ENCODE measurements at regions not wholly inside any gene's neighbourhood (a gene's known extent, or its start where the extent isn't known, plus 50 kb on each side); places are given as distances from the start of the nearest gene placed in this dataset.

DNA sequence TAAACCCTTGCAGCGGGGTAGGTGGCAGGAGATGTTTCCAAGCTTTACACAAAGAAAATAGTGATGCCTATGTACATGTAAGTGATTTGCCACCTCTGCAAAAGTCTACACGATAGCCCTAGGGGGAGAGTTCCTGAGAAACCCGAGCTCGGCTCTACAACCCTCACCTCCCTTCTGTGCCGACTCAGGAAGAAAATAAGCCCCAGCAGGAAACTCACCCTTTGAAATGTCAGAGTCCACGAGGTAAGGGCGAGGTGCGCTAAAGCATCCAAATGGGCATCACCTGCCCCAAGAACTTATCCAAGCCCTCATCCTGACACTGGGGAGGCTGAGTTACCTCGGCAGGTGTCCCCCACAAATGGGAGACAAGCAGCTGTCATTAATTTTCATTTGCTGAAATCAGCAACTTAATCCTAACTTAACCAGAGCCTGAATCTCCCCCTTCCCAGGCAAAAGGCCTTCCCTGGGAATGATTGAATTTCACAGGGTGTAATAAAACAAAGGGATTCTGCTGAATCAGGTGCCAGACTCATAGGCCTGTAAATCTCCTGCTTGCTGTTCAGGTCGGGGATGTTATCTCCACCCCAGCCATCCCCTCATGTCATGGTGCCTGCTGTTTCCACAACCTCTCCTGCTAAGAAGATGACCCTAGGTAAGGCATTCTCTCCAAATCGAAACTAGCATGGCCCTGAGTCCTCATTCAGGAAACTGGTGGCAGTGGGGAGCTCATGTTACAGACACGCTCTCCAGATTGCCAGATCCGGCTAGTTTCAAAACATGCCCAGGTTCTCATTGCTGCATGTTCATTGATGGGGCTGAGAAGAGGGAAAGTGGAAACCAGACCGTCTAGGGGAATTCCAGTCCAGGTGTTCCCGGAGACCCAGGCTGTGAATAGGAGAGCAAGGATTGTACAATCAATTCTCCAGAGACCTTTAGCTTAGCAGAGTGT lies 105.3 kb upstream of the KIRREL3 start:
- DNase-seq (peak; percentile 12), ATAC-seq (ENCODE audit: low read depth) (no peak; the same call in 1 of the 2 replicates)
- no peak overlapping the region for H2AK9ac ChIP-seq (replicated peaks; ENCODE audit: low read depth, low read length, poor library complexity)
- H3K9ac ChIP-seq (ENCODE audit: low read depth, low read length) = no peak overlapping the region
- H2AFZ ChIP-seq (replicated peaks; ENCODE audit: low read length, poor library complexity) = no peak overlapping the region
- intact Hi-C loops (cut with micrococcal nuclease) = no loop called here
- no peaks in the 10 kb centered on the region for H3K9me3 ChIP-seq (ENCODE audit: control insufficient read depth, insufficient read depth, low read length)
- no peak overlapping the region for H3K4me3 ChIP-seq (ENCODE audit: insufficient read depth, low read depth, low read length)
- H4K20me1 ChIP-seq (ENCODE audit: insufficient read depth, low read length) = no peaks in the 10 kb centered on the region
- H4K91ac ChIP-seq (ENCODE audit: insufficient read depth, low read depth, low read length) = no peak overlapping the region
- WGBS, 2 experiments (ENCODE audit: extremely low coverage in 2 of 2, insufficient read length in 1 of 2) = 16% methylated on average over 4 of the region's 15 CpGs; no CpG with 5 or more reads in 1 of the 2 experiments
- no peak overlapping the region for H2BK20ac ChIP-seq (ENCODE audit: low read depth, low read length)
- H2BK120ac ChIP-seq (ENCODE audit: low read depth, low read length) = no peak overlapping the region
- H2AK5ac ChIP-seq (ENCODE audit: low read depth, low read length) = no peak overlapping the region
- H3K56ac ChIP-seq (ENCODE audit: extremely low read depth, insufficient read depth, low read length) = no peak overlapping the region
- no peak overlapping the region for H2BK5ac ChIP-seq (ENCODE audit: low read depth, low read length, poor library complexity, severe bottlenecking)
- H3K18ac ChIP-seq (ENCODE audit: low read depth, low read length) = no peak overlapping the region
- in situ Hi-C loops (cut with MboI; ENCODE audit: low sequenced_read_pairs) = no loop called here
- H3K9me1 ChIP-seq (ENCODE audit: insufficient read depth, low read length) = no peaks in the 10 kb centered on the region; the same call in 1 of the 2 replicates
- H3K4me1 ChIP-seq (ENCODE audit: control insufficient read depth, insufficient read depth, low read length) = no peaks in the 10 kb centered on the region
- dilution Hi-C loops (cut with HindIII; ENCODE audit: low sequenced_read_pairs, unreplicated experiment) = no loop called here
- BruUV-seq (replicated peaks) = no TSS peak
- H3K79me1 ChIP-seq (ENCODE audit: low read depth in 1 of 2, low read length in 2 of 2) = no peaks in the 10 kb centered on the region
- H3K4me2 ChIP-seq (ENCODE audit: low read depth, low read length) = peak overlapping the region; percentile 75
- no peak overlapping the region for H3K27ac ChIP-seq (ENCODE audit: insufficient read depth, low read length)
- H3K14ac ChIP-seq (replicated peaks; ENCODE audit: low read depth, low read length) = no peak overlapping the region
- H3K4ac ChIP-seq (ENCODE audit: low read depth, low read length) = no peak overlapping the region
- H4K8ac ChIP-seq (ENCODE audit: low read depth in 2 of 2, low read length in 2 of 2) = no peak overlapping the region
- POLR2A ChIA-PET (ENCODE audit: unreplicated experiment) = no interaction called here
- H3K36me3 ChIP-seq (ENCODE audit: control insufficient read depth, insufficient read depth, low read length) = no peaks in the 10 kb centered on the region
- H3K27me3 ChIP-seq (ENCODE audit: control insufficient read depth, insufficient read depth, low read length) = peaks cover 35% of the 10 kb centered on the region
- CTCF ChIA-PET = interaction anchor here (1.0 to 1.3 kb wide), 2 partner anchors 12 to 100 kb away, joined by 3 read pairs; no protein-coding TSS in a partner anchor
- no peak overlapping the region for H3K23ac ChIP-seq (ENCODE audit: low read depth, low read length)
- no peak overlapping the region for H2BK15ac ChIP-seq (ENCODE audit: low read depth, low read length)
- H4K5ac ChIP-seq (ENCODE audit: low read depth, low read length) = no peak overlapping the region
- TF ChIP-seq POLR2A (IDR thresholded peaks at IDR 0.05; ENCODE audit: low read depth, low read length) = no peak
- TF ChIP-seq MXI1 (IDR thresholded peaks at IDR 0.05; ENCODE audit: borderline replicate concordance, low read depth, low read length) = no peak
- TF ChIP-seq CTCF (conservative IDR thresholded peaks at IDR 0.05; ENCODE audit: low read depth, low read length) = no peak
- no peak for TF ChIP-seq RFX5 (IDR thresholded peaks at IDR 0.05; ENCODE audit: low read depth, low read length)
- no peak for TF ChIP-seq FOS (IDR thresholded peaks at IDR 0.05; ENCODE audit: low read depth, low read length)
- no peak for TF ChIP-seq MAZ (IDR thresholded peaks at IDR 0.05; ENCODE audit: borderline replicate concordance, low read depth, low read length)
- TF ChIP-seq CEBPB (IDR thresholded peaks at IDR 0.05; ENCODE audit: low read depth, low read length) = no peak
- TF ChIP-seq MAFK (IDR thresholded peaks at IDR 0.05; ENCODE audit: low read depth, low read length) = no peak
- no peak for TF ChIP-seq NFE2L2 (IDR thresholded peaks at IDR 0.05; ENCODE audit: low read depth, low read length)
- TF ChIP-seq RAD21 (IDR thresholded peaks at IDR 0.05; ENCODE audit: low read length) = no peak
- TF ChIP-seq BHLHE40 (IDR thresholded peaks at IDR 0.05; ENCODE audit: low read depth, low read length) = no peak
- TF ChIP-seq USF2 (IDR thresholded peaks at IDR 0.05; ENCODE audit: low read depth, low read length) = no peak
- no peak for TF ChIP-seq CHD1 (IDR thresholded peaks at IDR 0.05; ENCODE audit: low read depth, low read length)
- TF ChIP-seq RCOR1 (IDR thresholded peaks at IDR 0.05; ENCODE audit: insufficient replicate concordance, low read length) = no peak
- TF ChIP-seq SMC3 (IDR thresholded peaks at IDR 0.05; ENCODE audit: low read depth, low read length) = no peak
